ENCODE measurements at regions not wholly inside any gene's neighbourhood (a gene's known extent, or its start where the extent isn't known, plus 50 kb on each side); places are given as distances from the start of the nearest gene placed in this dataset.

GRCh38 chr9:124133727-124134126 is 122.2 kb downstream of the LHX2 start:
- FAIRE-seq (no peak), DNase-seq (peak in 1 of 5 donors; percentile 13)
- TF ChIP-seq CTCF (IDR thresholded peaks at IDR 0.05; ENCODE audit: borderline replicate concordance, extremely low read depth, insufficient read depth), result peak; percentile 43
- Histone ChIP-seq H3K36me3 (ENCODE audit: control insufficient read depth in 2 of 3, insufficient read depth in 3 of 3, low read length in 3 of 3) (no peaks in the 10 kb centered on the region), H3K9ac (ENCODE audit: low read length in 3 of 3) (no peak overlapping the region), H3K27me3 (ENCODE audit: control insufficient read depth, insufficient read depth, low read length) (no peaks in the 10 kb centered on the region), H3K4me3 (ENCODE audit: low read length in 3 of 3) (no peak overlapping the region), H3K4me1 (ENCODE audit: control insufficient read depth in 2 of 3, insufficient read depth in 2 of 3, low read depth in 1 of 3, low read length in 3 of 3) (no peaks in the 10 kb centered on the region), H3K27ac (ENCODE audit: low read depth in 2 of 2, low read length in 2 of 2) (no peak overlapping the region), H3K9me3 (ENCODE audit: control insufficient read depth in 2 of 3, insufficient read depth in 1 of 3, low read length in 3 of 3) (no peaks in the 10 kb centered on the region)
- intact Hi-C loops (cut with DNase I), result loop anchor here (5.0 kb wide), 1 partner anchor 189 kb away; no protein-coding TSS in a partner anchor

GRCh38 chr9:124134526-124134925 is 123.0 kb downstream of the LHX2 start:
- DNase-seq (no peak), FAIRE-seq (no peak)
- Histone ChIP-seq H3K4me3 (ENCODE audit: low read length in 3 of 3) (no peak overlapping the region), H3K27me3 (ENCODE audit: control insufficient read depth, insufficient read depth, low read length) (no peaks in the 10 kb centered on the region), H3K27ac (ENCODE audit: low read depth in 2 of 2, low read length in 2 of 2) (no peak overlapping the region), H3K4me1 (ENCODE audit: control insufficient read depth in 2 of 3, insufficient read depth in 2 of 3, low read depth in 1 of 3, low read length in 3 of 3) (no peaks in the 10 kb centered on the region), H3K9ac (ENCODE audit: low read length in 3 of 3) (no peak overlapping the region), H3K36me3 (ENCODE audit: control insufficient read depth in 2 of 3, insufficient read depth in 3 of 3, low read length in 3 of 3) (no peaks in the 10 kb centered on the region), H3K9me3 (ENCODE audit: control insufficient read depth in 2 of 3, insufficient read depth in 1 of 3, low read length in 3 of 3) (no peaks in the 10 kb centered on the region)
- TF ChIP-seq CTCF (IDR thresholded peaks at IDR 0.05; ENCODE audit: borderline replicate concordance, extremely low read depth, insufficient read depth), result no peak
- intact Hi-C loops (cut with DNase I), result loop anchor here (5.0 kb wide), 1 partner anchor 188 kb away; no protein-coding TSS in a partner anchor

- Histone ChIP-seq H3K4me3 (ENCODE audit: low read length in 3 of 3) (no peak overlapping the region), H3K9ac (ENCODE audit: low read length in 3 of 3) (no peak overlapping the region), H3K27ac (ENCODE audit: low read depth in 2 of 2, low read length in 2 of 2) (no peak overlapping the region), H3K27me3 (ENCODE audit: control insufficient read depth, insufficient read depth, low read length) (no peaks in the 10 kb centered on the region), H3K9me3 (ENCODE audit: control insufficient read depth in 2 of 3, insufficient read depth in 1 of 3, low read length in 3 of 3) (no peaks in the 10 kb centered on the region), H3K36me3 (ENCODE audit: control insufficient read depth in 2 of 3, insufficient read depth in 3 of 3, low read length in 3 of 3) (no peaks in the 10 kb centered on the region), H3K4me1 (ENCODE audit: control insufficient read depth in 2 of 3, insufficient read depth in 2 of 3, low read depth in 1 of 3, low read length in 3 of 3) (no peaks in the 10 kb centered on the region)
- DNase-seq (no peak), FAIRE-seq (no peak)
- intact Hi-C loops (cut with DNase I), result no loop called here
- TF ChIP-seq CTCF (IDR thresholded peaks at IDR 0.05; ENCODE audit: borderline replicate concordance, extremely low read depth, insufficient read depth), result no peak
Measured at GRCh38 chr9:124135813-124136365, 121.9 kb upstream of the NEK6 start.

Measured in kidney (tissue), 13 donors.